Neural cell (in vitro differentiated cells): ENCODE measurements at regions not wholly inside any gene's neighbourhood (a gene's known extent, or its start where the extent isn't known, plus 50 kb on each side); places are given as distances from the start of the nearest gene placed in this dataset.
A peak's percentile ranks its signal among the peaks of the same experiment; 100 is the strongest.

ENCODE experiments used
- H2AFZ ChIP-seq: fragments of 200-600, 300-800 bp; sonication (generic), shearing (Covaris generic); 2 replicates; pipeline ENCODE4 v1.6.0; 2014; ENCODE audit warnings: low read depth, mild to moderate bottlenecking, antibody characterized with exemption, low read length, moderate library complexity
- H3F3A ChIP-seq: fragments of 200-600 bp; shearing (Covaris generic); 2 replicates; pipeline ENCODE4 v1.6.1; 2016; ENCODE audit warnings: mild to moderate bottlenecking, moderate library complexity, mixed read lengths, antibody characterized with exemption, low read length; ENCODE audit not compliant: insufficient read depth, poor library complexity, severe bottlenecking
- H3K27ac ChIP-seq: fragments of 200-600, 300-800 bp; sonication (generic), shearing (Covaris generic); 2 replicates; pipeline ENCODE4 v1.5.1; 2014; ENCODE audit warnings: mild to moderate bottlenecking, low read length, moderate library complexity
- H3K27me3 ChIP-seq: fragments of 300-800, 200-600 bp; sonication (generic), shearing (Covaris generic); 2 replicates; pipeline ENCODE4 v1.6.0; 2014; ENCODE audit warnings: mild to moderate bottlenecking, low read depth, low read length, moderate library complexity; ENCODE audit not compliant: insufficient read depth
- H3K36me3 ChIP-seq: fragments of 300-800, 200-600 bp; sonication (generic), shearing (Covaris generic); 2 replicates; pipeline ENCODE4 v1.5.1; 2014; ENCODE audit warnings: mild to moderate bottlenecking, antibody characterized with exemption, low read length, moderate library complexity; ENCODE audit not compliant: insufficient read depth
- H3K4me2 ChIP-seq: fragments of 300-800, 200-600 bp; sonication (generic), shearing (Covaris generic); 2 replicates; pipeline ENCODE4 v1.6.0; 2014; ENCODE audit warnings: mild to moderate bottlenecking, low read length
- H3K4me3 ChIP-seq: fragments of 300-800, 200-600 bp; sonication (generic), shearing (Covaris generic); 2 replicates; pipeline ENCODE4 v1.5.1; 2014; ENCODE audit warnings: mild to moderate bottlenecking, low read length, moderate library complexity
- H3K79me2 ChIP-seq: fragments of 200-600 bp; shearing (Covaris generic); replicated peaks from 2 replicates; pipeline ENCODE4 v1.6.0; 2014; ENCODE audit warnings: mild to moderate bottlenecking, low read length, moderate library complexity; ENCODE audit not compliant: insufficient read depth
- H3K9ac ChIP-seq: fragments of 300-800, 200-600 bp; sonication (generic), shearing (Covaris generic); 2 replicates; pipeline ENCODE4 v1.6.1; 2016; ENCODE audit warnings: mild to moderate bottlenecking, low read length, mixed read lengths
- H3K9me2 ChIP-seq: fragments of 200-600 bp; shearing (Covaris generic); 2 replicates; pipeline ENCODE4 v1.6.1; 2016; ENCODE audit warnings: mild to moderate bottlenecking, low read length, mixed read lengths; ENCODE audit not compliant: insufficient read depth
- H3K9me3 ChIP-seq: fragments of 200-600, 300-800 bp; sonication (generic), shearing (Covaris generic); 2 replicates; pipeline ENCODE4 v1.6.1; 2016; ENCODE audit warnings: mild to moderate bottlenecking, mixed run types, low read length, moderate library complexity, mixed read lengths
- H4K20me1 ChIP-seq: fragments of 200-600 bp; shearing (Covaris generic); 2 replicates; pipeline ENCODE4 v1.6.1; 2016; ENCODE audit warnings: mild to moderate bottlenecking, mixed run types; ENCODE audit not compliant: insufficient read depth
- EP300 ChIP-seq: fragments of 450-650 bp; conservative IDR thresholded peaks from 2 replicates; pipeline ENCODE4 v1.6.1; 2014; ENCODE audit warnings: antibody characterized with exemption, mild to moderate bottlenecking, moderate library complexity; ENCODE audit not compliant: poor library complexity, severe bottlenecking
- EZH2 ChIP-seq: fragments of 200-600, 300-800 bp; shearing (Covaris generic), sonication (generic); IDR thresholded peaks from 2 replicates; pipeline ENCODE4 v1.6.1; 2014; ENCODE audit warnings: antibody characterized with exemption, low read length, borderline replicate concordance, mild to moderate bottlenecking; ENCODE audit not compliant: insufficient read depth, poor library complexity, severe bottlenecking
- MXI1 ChIP-seq: fragments of 450-650 bp; conservative IDR thresholded peaks from 2 replicates; pipeline ENCODE4 v1.6.1; 2014; ENCODE audit warnings: antibody characterized with exemption, mild to moderate bottlenecking; ENCODE audit not compliant: poor library complexity, severe bottlenecking
- POLR2AphosphoS5 ChIP-seq: IDR thresholded peaks from 2 replicates; pipeline ENCODE4 v1.6.1; 2012
- RAD21 ChIP-seq: fragments of 450-650 bp; conservative IDR thresholded peaks from 2 replicates; pipeline ENCODE4 v1.6.1; 2014; ENCODE audit warnings: antibody characterized with exemption, mild to moderate bottlenecking, moderate library complexity
- SMC3 ChIP-seq: fragments of 450-650 bp; conservative IDR thresholded peaks from 2 replicates; pipeline ENCODE4 v1.6.1; 2014; ENCODE audit warnings: antibody characterized with exemption, mild to moderate bottlenecking, moderate library complexity; ENCODE audit not compliant: poor library complexity
- TAF1 ChIP-seq: IDR thresholded peaks from 2 replicates; pipeline ENCODE4 v1.6.1; 2012; ENCODE audit warnings: low read depth
- TF ChIP-seq, protein P1 (sequence below): fragments of 450-650 bp; IDR thresholded peaks from 2 replicates; pipeline ENCODE4 v1.5.1; 2014; ENCODE audit warnings: antibody characterized with exemption, mild to moderate bottlenecking, moderate library complexity; ENCODE audit not compliant: poor library complexity, severe bottlenecking
- TF ChIP-seq, protein P2 (sequence below): IDR thresholded peaks from 2 replicates; pipeline ENCODE4 v1.6.1; 2012; ENCODE audit warnings: borderline replicate concordance

DNA sequence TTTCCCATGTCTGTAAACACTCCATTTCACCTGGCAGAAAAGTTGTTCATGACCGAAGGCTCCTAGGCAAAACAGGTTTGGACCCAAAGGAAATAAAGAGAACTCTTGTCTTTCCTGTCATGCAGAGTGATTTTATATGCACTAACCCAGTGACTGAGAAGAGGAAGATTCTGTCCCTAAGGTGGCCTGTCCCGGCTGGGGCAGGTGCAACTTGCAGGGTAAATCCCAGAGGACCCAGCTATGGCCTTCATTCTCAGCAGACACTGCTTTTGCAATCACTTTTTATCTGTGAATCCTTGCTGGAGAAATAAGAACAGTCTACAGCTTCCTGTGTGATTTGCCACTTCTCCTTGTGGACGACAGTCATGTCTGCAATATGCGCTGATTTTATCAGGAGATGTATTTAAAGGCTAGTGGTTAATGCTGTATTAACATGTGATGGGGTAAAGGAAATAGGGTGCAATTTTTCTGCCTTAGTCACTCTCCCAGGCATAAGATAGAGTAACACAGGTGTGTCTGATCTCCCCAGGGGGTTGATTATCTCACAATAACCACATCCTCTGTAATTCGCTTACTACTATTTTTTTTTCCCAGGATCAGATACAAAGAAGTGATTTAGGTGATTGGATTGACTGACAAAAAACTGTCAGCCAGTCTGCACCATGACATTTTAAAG, 696.8 kb upstream of the SOX9 start:
- Histone ChIP-seq H2AFZ (no peak overlapping the region), H3K4me2 (no peak overlapping the region), H4K20me1 (no peaks in the 10 kb centered on the region), H3F3A (no peaks in the 10 kb centered on the region), H3K79me2 (no peaks in the 10 kb centered on the region), H3K9ac (no peak overlapping the region), H3K36me3 (no peaks in the 10 kb centered on the region), H3K27ac (peak overlapping the region; percentile 7), H3K9me3 (no peaks in the 10 kb centered on the region), H3K9me2 (no peaks in the 10 kb centered on the region), H3K4me3 (no peak overlapping the region), H3K27me3 (no peaks in the 10 kb centered on the region)
- TF ChIP-seq SMC3 (no peak), EP300 (peak; percentile 47)

DNA sequence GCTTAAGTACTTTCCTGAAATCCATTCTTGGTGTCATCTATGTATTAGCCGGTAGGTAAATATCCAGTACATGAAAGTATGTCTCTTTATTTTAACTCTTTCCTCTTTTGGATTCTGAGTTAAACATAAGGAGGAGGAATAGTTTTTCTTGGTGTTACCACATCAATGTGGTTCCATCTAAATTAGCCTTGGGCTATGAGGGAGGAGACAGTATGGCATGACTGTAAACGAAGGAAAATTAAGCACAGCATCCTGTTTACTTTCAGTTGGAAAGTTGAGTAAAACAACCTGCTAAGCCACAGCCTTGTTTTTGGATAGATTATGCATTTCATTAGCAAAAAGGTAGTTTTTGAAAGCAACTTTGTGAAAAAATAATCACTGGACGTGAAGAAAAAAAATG, 693.0 kb upstream of the SOX9 start:
- Histone ChIP-seq H3K36me3 (no peaks in the 10 kb centered on the region), H3K27me3 (no peaks in the 10 kb centered on the region), H3K4me3 (no peak overlapping the region), H3K4me2 (no peak overlapping the region), H4K20me1 (no peaks in the 10 kb centered on the region), H3K27ac (no peak overlapping the region), H3K9me2 (no peaks in the 10 kb centered on the region), H3F3A (no peaks in the 10 kb centered on the region), H3K79me2 (no peaks in the 10 kb centered on the region), H3K9ac (no peak overlapping the region), H2AFZ (no peak overlapping the region), H3K9me3 (no peaks in the 10 kb centered on the region)
- TF ChIP-seq, protein P1, sequence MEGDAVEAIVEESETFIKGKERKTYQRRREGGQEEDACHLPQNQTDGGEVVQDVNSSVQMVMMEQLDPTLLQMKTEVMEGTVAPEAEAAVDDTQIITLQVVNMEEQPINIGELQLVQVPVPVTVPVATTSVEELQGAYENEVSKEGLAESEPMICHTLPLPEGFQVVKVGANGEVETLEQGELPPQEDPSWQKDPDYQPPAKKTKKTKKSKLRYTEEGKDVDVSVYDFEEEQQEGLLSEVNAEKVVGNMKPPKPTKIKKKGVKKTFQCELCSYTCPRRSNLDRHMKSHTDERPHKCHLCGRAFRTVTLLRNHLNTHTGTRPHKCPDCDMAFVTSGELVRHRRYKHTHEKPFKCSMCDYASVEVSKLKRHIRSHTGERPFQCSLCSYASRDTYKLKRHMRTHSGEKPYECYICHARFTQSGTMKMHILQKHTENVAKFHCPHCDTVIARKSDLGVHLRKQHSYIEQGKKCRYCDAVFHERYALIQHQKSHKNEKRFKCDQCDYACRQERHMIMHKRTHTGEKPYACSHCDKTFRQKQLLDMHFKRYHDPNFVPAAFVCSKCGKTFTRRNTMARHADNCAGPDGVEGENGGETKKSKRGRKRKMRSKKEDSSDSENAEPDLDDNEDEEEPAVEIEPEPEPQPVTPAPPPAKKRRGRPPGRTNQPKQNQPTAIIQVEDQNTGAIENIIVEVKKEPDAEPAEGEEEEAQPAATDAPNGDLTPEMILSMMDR, result no peak
- TF ChIP-seq MXI1 (no peak), EZH2 (no peak), SMC3 (no peak), TAF1 (no peak), POLR2AphosphoS5 (no peak), EP300 (no peak), RAD21 (no peak)
- TF ChIP-seq, protein P2, sequence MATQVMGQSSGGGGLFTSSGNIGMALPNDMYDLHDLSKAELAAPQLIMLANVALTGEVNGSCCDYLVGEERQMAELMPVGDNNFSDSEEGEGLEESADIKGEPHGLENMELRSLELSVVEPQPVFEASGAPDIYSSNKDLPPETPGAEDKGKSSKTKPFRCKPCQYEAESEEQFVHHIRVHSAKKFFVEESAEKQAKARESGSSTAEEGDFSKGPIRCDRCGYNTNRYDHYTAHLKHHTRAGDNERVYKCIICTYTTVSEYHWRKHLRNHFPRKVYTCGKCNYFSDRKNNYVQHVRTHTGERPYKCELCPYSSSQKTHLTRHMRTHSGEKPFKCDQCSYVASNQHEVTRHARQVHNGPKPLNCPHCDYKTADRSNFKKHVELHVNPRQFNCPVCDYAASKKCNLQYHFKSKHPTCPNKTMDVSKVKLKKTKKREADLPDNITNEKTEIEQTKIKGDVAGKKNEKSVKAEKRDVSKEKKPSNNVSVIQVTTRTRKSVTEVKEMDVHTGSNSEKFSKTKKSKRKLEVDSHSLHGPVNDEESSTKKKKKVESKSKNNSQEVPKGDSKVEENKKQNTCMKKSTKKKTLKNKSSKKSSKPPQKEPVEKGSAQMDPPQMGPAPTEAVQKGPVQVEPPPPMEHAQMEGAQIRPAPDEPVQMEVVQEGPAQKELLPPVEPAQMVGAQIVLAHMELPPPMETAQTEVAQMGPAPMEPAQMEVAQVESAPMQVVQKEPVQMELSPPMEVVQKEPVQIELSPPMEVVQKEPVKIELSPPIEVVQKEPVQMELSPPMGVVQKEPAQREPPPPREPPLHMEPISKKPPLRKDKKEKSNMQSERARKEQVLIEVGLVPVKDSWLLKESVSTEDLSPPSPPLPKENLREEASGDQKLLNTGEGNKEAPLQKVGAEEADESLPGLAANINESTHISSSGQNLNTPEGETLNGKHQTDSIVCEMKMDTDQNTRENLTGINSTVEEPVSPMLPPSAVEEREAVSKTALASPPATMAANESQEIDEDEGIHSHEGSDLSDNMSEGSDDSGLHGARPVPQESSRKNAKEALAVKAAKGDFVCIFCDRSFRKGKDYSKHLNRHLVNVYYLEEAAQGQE, result no peak
